Hematopoietic multipotent progenitor cell treated with erythropoietin and hydrocortisone succinate and interleukin-3 and kit ligand, for 17 days (in vitro differentiated cells): ENCODE measurements at regions not wholly inside any gene's neighbourhood (a gene's known extent, or its start where the extent isn't known, plus 50 kb on each side); places are given as distances from the start of the nearest gene placed in this dataset.
"Not testable (repeated sequence)": the region's sequence is repeated elsewhere in the genome, so short reads cannot be mapped to it uniquely, and the experiment has no call there.

Experiments
- DNase-seq: peaks from one replicate; pipeline ENCODE4 v3.0.0-alpha.2; 2015; ENCODE audit warnings: low spot score

DNA sequence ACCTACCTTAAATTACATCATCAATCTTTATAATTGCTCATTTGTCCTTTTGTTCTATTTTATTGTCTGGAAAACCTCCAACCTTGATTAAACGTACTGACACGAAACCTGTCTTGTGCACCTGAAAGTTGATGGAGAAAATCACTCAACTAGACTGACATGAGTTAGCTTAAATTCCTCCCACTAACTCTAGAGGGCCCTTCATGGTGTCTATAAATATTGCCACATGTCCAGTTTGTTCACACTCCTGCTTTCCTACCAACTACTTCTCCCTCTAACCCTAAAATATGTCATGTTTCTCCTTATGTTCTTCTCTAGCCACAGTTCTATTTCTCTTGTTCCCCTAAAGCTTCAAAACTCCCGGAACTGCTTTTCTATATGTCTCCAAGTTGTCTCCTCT, 59.8 kb upstream of the SGO1 start:
- DNase-seq: no peak

DNA sequence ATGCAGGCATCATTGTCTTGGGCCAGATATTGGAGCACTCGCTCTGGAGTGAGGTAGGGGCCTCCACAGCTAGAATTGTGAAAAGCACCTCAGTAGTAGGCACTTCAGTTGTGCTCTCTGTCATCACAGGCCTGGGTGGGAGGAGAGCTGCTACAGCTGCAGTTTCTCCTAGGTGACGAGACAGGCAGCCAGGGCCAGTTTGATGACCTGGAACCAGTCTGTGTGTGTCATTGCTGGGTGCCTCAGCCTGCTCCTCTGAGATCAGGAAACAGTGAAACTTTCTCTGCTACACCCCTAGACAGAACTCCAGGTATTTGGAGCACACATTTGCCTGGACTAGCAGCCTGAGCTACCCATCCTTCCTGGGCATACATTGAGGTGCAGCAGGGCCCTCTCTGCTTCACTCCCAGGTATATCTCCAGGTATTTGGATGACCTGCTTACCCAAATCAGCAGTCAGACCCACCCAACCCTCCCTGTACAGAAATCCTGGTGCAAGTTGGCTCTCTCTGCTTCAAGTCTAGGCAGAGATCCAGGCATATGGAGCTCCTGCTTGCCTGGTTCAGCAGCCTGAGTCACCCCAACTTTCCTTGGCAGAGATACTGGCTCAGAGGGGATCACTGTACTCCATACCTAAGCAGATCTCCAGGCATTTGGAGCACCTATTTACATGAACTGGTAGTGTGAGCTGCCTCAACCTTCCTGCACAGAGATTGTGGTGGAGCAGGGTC, 54.3 kb upstream of the SGO1 start:
- no peak for DNase-seq

GRCh38 chr3:20238199-20238598, 52.2 kb upstream of the SGO1 start:
- DNase-seq: not testable (repeated sequence)

- DNase-seq: no peak
These were observed 50.6 kb upstream of the SGO1 start for GRCh38 chr3:20236603-20237002.
